ENCODE measurements at regions not wholly inside any gene's neighbourhood (a gene's known extent, or its start where the extent isn't known, plus 50 kb on each side); places are given as distances from the start of the nearest gene placed in this dataset.

DNA sequence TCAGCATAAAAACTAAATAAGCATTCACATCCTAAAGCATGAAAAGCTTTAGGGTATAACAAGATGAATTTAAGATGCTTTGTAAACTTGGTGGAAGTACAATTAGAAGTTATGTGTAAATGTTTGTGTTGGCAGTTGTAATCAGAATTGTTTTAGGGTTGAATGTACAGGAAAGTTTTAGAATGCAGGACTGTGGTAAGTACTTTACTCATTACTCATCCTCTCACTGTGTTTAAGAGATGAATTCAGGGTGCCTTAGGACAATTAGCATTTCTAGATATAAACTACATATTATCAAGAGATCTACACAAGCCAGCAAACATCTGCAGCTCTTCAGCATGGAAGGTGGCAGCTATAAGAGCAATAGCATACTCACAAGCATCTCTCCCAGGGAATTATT lies 77.5 kb upstream of the ELOVL6 start:
- Mint-ChIP-seq H3K4me1 (no peaks in the 10 kb centered on the region), H3K4me3 (no peak overlapping the region), H3K27ac (no peak overlapping the region), H3K9me3 (no peaks in the 10 kb centered on the region), H3K36me3 (no peaks in the 10 kb centered on the region), H3K27me3 (peaks cover 15% of the 10 kb centered on the region)
- no peak for ATAC-seq

- ATAC-seq, result no peak
- Mint-ChIP-seq H3K27me3 (peaks cover 15% of the 10 kb centered on the region), H3K27ac (no peak overlapping the region), H3K36me3 (no peaks in the 10 kb centered on the region), H3K9me3 (no peaks in the 10 kb centered on the region), H3K4me1 (no peaks in the 10 kb centered on the region), H3K4me3 (no peak overlapping the region)
These were observed 73.6 kb upstream of the ELOVL6 start for GRCh38 chr4:110271986-110272385.

DNA sequence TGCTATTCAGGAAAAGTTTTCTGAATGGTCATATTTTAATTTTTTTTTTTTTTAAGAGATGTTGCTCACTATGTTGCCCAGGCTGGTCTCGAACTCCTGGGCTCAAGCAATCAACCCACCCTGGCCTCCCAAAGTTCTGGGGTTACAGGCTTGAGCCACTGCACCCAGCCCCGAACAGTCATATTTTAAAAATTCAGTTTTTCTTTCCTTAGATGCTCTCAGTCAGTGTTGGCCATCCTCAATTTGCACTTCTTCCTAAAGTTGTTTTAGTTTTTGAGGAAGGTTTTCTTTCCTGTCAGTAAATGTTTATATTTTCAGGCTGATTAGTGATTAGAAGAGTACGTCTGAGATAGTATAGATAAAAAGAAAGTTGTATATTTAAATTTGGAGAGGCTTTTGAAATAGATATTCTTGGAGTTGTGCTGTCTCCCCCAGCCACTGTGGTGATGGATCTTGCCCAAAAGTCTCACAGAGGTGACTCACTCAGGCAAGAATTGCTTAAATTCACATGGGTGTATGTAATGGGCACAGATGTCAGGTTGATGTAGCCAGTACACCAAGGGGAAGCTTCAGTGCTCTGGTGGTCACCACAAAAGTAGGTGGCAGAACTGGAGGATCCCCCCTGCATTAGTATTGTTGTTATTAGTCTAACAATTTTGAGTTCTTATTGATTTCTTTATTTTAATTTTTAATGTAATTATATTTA lies 72.2 kb upstream of the ELOVL6 start:
- no peak overlapping the region for H3K4me3 Mint-ChIP-seq
- no peaks in the 10 kb centered on the region for H3K36me3 Mint-ChIP-seq
- H3K4me1 Mint-ChIP-seq, result no peaks in the 10 kb centered on the region
- ATAC-seq, result no peak
- H3K27ac Mint-ChIP-seq, result no peak overlapping the region
- H3K9me3 Mint-ChIP-seq, result no peaks in the 10 kb centered on the region
- H3K27me3 Mint-ChIP-seq, result peaks cover 10% of the 10 kb centered on the region

DNA sequence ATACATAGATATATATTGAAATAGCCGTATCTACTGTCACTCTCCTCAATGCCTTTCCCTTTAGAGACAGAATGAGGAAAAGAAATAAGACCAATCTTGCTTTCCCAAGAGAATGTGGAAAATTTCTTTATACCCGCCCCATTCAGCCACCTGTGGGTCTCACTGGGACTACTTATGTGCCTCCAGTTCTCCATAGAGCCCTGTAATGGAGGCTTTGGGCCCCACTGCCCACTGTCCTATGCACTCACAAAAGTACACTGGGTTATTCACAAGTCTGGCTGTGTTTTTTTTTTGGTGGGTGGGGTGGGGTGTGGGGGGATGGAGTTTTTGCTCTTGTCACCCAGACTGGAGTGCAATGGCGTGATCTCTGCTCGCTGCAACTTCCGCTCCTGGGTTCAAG lies 70.4 kb upstream of the ELOVL6 start:
- no peak for ATAC-seq
- no peak overlapping the region for H3K4me3 Mint-ChIP-seq
- no peaks in the 10 kb centered on the region for H3K36me3 Mint-ChIP-seq
- no peaks in the 10 kb centered on the region for H3K4me1 Mint-ChIP-seq
- H3K9me3 Mint-ChIP-seq, result no peaks in the 10 kb centered on the region
- H3K27ac Mint-ChIP-seq, result no peak overlapping the region
- H3K27me3 Mint-ChIP-seq, result no peaks in the 10 kb centered on the region

DNA sequence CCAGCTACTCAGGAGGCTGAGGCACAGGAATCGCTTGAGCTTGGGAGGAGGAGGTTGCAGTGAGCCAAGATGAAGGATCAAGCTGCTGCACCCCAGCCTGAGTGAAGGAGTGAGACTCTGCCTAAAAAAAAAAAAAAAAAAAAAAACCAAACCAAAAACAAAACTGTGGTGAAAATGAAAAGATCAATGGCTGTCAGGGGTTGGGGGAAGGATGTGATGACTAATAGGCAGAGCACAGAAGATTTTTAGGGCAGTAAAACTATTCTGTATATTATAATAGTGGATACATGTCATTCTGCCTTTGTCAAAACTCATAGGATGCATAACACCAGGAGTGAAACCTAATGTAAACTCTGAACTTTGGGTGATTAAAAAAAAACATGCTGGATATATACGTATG lies 69.9 kb upstream of the ELOVL6 start:
- Mint-ChIP-seq H3K4me3 (no peak overlapping the region), H3K4me1 (no peaks in the 10 kb centered on the region), H3K9me3 (no peaks in the 10 kb centered on the region), H3K27ac (no peak overlapping the region), H3K27me3 (no peaks in the 10 kb centered on the region), H3K36me3 (no peaks in the 10 kb centered on the region)
- no peak for ATAC-seq

DNA sequence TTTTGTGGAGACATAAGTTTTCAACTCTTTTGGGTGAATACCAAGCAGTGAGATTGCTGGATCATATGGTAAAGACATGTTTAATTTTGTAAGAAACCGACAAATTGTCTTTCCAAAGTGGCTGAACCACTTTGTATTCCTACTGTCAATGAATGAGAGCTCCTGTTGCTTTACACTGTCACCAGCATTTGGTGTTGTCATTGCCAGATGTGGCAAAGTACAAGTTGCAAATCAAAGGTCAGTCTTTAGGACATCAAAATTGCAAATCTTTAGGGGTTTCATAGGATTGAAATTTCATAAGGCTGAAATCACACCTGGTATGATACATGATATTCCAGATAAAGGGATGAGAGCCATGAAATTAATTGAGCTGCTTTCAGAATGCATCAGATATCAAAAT lies 67.7 kb upstream of the ELOVL6 start:
- Mint-ChIP-seq H3K9me3 (no peaks in the 10 kb centered on the region), H3K36me3 (no peaks in the 10 kb centered on the region), H3K4me3 (no peak overlapping the region), H3K4me1 (no peaks in the 10 kb centered on the region), H3K27me3 (no peaks in the 10 kb centered on the region), H3K27ac (no peak overlapping the region)
- ATAC-seq, result no peak

GRCh38 chr4:110265001-110265400 lies 66.6 kb upstream of the ELOVL6 start:
- no peak overlapping the region for H3K4me3 Mint-ChIP-seq
- no peaks in the 10 kb centered on the region for H3K27me3 Mint-ChIP-seq
- no peak for ATAC-seq
- H3K4me1 Mint-ChIP-seq, result no peaks in the 10 kb centered on the region
- H3K9me3 Mint-ChIP-seq, result no peaks in the 10 kb centered on the region
- H3K36me3 Mint-ChIP-seq, result no peaks in the 10 kb centered on the region
- no peak overlapping the region for H3K27ac Mint-ChIP-seq

- no peak for ATAC-seq
- H3K27me3 Mint-ChIP-seq, result peaks cover 10% of the 10 kb centered on the region
- no peak overlapping the region for H3K27ac Mint-ChIP-seq
- H3K9me3 Mint-ChIP-seq, result no peaks in the 10 kb centered on the region
- no peak overlapping the region for H3K4me3 Mint-ChIP-seq
- H3K36me3 Mint-ChIP-seq, result no peaks in the 10 kb centered on the region
- H3K4me1 Mint-ChIP-seq, result no peaks in the 10 kb centered on the region
These were observed 61.9 kb upstream of the ELOVL6 start for GRCh38 chr4:110260299-110260698.

DNA sequence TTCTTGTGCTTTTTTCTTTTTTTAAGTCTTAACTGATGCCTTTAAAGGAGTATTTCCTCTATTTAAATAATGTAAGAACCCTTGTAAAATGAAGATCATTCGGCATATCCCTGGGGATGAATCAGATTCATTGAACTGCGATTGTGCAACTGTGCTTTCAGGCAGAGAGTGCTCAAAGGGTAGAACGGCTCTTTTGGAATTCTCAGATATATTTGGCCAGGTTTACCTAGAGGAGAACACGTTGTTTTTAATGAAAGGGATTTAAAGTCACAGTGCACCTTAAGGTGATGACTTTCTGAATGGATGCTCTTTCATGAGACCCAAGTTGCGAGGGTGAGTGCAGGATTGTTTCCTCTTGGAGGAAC lies 51.6 kb upstream of the ELOVL6 start:
- no peaks in the 10 kb centered on the region for H3K27me3 Mint-ChIP-seq
- no peak for ATAC-seq
- no peak overlapping the region for H3K4me3 Mint-ChIP-seq
- no peak overlapping the region for H3K27ac Mint-ChIP-seq
- no peaks in the 10 kb centered on the region for H3K9me3 Mint-ChIP-seq
- H3K4me1 Mint-ChIP-seq, result no peaks in the 10 kb centered on the region
- no peaks in the 10 kb centered on the region for H3K36me3 Mint-ChIP-seq

DNA sequence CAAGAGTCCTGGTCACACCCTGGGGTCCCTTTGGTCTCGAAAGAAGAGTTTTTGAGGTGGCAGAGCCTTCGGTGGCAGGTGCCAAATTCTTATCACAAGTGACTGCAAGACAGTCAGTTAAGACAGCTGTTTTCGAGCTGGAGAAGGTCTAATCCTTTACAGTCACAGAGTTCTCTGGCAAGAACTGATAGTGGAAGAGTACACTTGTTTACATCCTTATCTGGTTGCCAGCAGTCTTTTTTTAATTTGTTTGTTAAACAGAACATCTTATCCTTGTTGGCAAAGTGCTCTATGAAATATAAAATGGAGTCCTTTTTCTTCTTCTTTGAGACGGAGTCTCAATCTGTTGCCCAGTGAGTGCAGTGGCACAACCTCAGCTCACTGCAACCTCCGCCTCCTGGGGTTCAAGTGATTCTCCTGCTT lies 50.4 kb upstream of the ELOVL6 start:
- Mint-ChIP-seq H3K9me3 (no peaks in the 10 kb centered on the region), H3K4me1 (no peaks in the 10 kb centered on the region), H3K27me3 (no peaks in the 10 kb centered on the region), H3K36me3 (no peaks in the 10 kb centered on the region), H3K27ac (no peak overlapping the region), H3K4me3 (no peak overlapping the region)
- no peak for ATAC-seq

All from stimulated activated memory B cell treated with anti-CD40 and anti-IgM and Interleukin-4, amounts not matched to agents 10 μg/mL and 1 μg/mL and 100 μg/mL, for 72 hours (primary cell).